SU-DHL-6 (cell line): ENCODE measurements at regions not wholly inside any gene's neighbourhood (a gene's known extent, or its start where the extent isn't known, plus 50 kb on each side); places are given as distances from the start of the nearest gene placed in this dataset.

Source experiments
- H2AFZ ChIP-seq: fragments of 200-600 bp; sonication (generic); 2 replicates; pipeline ENCODE4 v1.6.1; 2014; ENCODE audit warnings: low read depth, mild to moderate bottlenecking, moderate library complexity, mixed read lengths, antibody characterized with exemption, low read length; ENCODE audit not compliant: severe bottlenecking
- H3F3A ChIP-seq: fragments of 200-600 bp; shearing (Covaris generic); 2 replicates; pipeline ENCODE4 v1.6.0; 2016; ENCODE audit warnings: antibody characterized with exemption, mild to moderate bottlenecking; ENCODE audit not compliant: insufficient read depth
- H3K27ac ChIP-seq: fragments of 200-600 bp; sonication (generic); 2 replicates; pipeline ENCODE4 v1.5.1; 2016; ENCODE audit warnings: low read depth, mild to moderate bottlenecking, low read length, moderate library complexity, mixed read lengths
- H3K27me3 ChIP-seq: fragments of 200-600 bp; sonication (generic), shearing (Covaris generic); 2 replicates; pipeline ENCODE4 v1.6.0; 2014; ENCODE audit warnings: mild to moderate bottlenecking, low read length
- H3K36me3 ChIP-seq: fragments of 200-600 bp; sonication (generic); 2 replicates; pipeline ENCODE4 v1.6.1; 2014; ENCODE audit warnings: mild to moderate bottlenecking, low read length, mixed read lengths
- H3K4me2 ChIP-seq: fragments of 300-600, 200-600 bp; shearing (Covaris generic), sonication (generic); 2 replicates; pipeline ENCODE4 v1.6.0; 2014; ENCODE audit warnings: low read length, low read depth, mild to moderate bottlenecking; ENCODE audit not compliant: poor library complexity, severe bottlenecking
- H3K4me3 ChIP-seq: fragments of 200-600 bp; sonication (generic); 2 replicates; pipeline ENCODE4 v1.5.1; 2014; ENCODE audit warnings: antibody characterized with exemption, low read length, mild to moderate bottlenecking, mixed read lengths; ENCODE audit not compliant: insufficient read depth, poor library complexity, severe bottlenecking
- H3K79me2 ChIP-seq: fragments of 200-600 bp; sonication (generic); 2 replicates; pipeline ENCODE4 v1.6.1; 2014; ENCODE audit warnings: mild to moderate bottlenecking, low read length, moderate library complexity; ENCODE audit not compliant: insufficient read depth
- H3K9ac ChIP-seq: fragments of 200-600 bp; sonication (generic); 2 replicates; pipeline ENCODE4 v1.7.0; 2014; ENCODE audit warnings: mild to moderate bottlenecking, low read length
- H3K9me2 ChIP-seq: fragments of 200-600 bp; sonication (generic); replicated peaks from 2 replicates; pipeline ENCODE4 v1.6.1; 2014; ENCODE audit warnings: low read length; ENCODE audit not compliant: insufficient read depth
- H3K9me3 ChIP-seq: fragments of 200-600 bp; sonication (generic); 2 replicates; pipeline ENCODE4 v1.6.1; 2014; ENCODE audit warnings: low read length, mixed read lengths; ENCODE audit not compliant: insufficient read depth
- H4K20me1 ChIP-seq: fragments of 200-600 bp; sonication (generic); 2 replicates; pipeline ENCODE4 v1.6.1; 2014; ENCODE audit warnings: low read depth, mild to moderate bottlenecking, antibody characterized with exemption, low read length, moderate library complexity, mixed read lengths
- EZH2phosphoT487 ChIP-seq: fragments of 200-600 bp; sonication (generic), shearing (Covaris generic); conservative IDR thresholded peaks from 2 replicates; pipeline ENCODE4 v1.6.1; 2018; ENCODE audit warnings: mild to moderate bottlenecking, antibody characterized with exemption, low read length, moderate library complexity, mixed read lengths
- TF ChIP-seq, protein P1 (sequence below): fragments of 200-600 bp; sonication (generic); IDR thresholded peaks from one replicate; pipeline ENCODE4 v1.5.1; 2017; ENCODE audit warnings: antibody characterized with exemption, mild to moderate bottlenecking, low read length, moderate library complexity; ENCODE audit not compliant: insufficient read depth, poor library complexity, severe bottlenecking

DNA sequence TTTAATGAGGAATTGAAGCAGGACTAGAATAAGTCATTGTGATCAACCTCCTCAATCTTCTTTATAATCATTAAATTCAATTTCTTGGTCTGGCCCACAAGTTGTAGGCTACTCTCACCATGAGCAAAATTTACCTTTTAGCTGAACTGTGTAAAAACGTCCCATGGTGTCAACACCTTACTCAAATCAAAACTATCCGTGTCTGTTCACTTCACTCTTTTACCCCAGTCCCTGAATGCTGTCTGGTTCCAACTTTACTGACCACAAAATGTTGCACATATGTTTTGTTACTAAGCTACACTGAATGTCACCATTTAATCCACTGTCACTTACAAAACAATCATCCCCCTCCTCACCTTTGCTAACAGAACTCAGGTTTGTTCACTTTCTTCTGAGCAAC is 951.6 kb upstream of the SLC39A10 start:
- no peak overlapping the region for H3K4me2 ChIP-seq
- TF ChIP-seq, protein P1, sequence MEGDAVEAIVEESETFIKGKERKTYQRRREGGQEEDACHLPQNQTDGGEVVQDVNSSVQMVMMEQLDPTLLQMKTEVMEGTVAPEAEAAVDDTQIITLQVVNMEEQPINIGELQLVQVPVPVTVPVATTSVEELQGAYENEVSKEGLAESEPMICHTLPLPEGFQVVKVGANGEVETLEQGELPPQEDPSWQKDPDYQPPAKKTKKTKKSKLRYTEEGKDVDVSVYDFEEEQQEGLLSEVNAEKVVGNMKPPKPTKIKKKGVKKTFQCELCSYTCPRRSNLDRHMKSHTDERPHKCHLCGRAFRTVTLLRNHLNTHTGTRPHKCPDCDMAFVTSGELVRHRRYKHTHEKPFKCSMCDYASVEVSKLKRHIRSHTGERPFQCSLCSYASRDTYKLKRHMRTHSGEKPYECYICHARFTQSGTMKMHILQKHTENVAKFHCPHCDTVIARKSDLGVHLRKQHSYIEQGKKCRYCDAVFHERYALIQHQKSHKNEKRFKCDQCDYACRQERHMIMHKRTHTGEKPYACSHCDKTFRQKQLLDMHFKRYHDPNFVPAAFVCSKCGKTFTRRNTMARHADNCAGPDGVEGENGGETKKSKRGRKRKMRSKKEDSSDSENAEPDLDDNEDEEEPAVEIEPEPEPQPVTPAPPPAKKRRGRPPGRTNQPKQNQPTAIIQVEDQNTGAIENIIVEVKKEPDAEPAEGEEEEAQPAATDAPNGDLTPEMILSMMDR: no peak
- no peak for TF ChIP-seq EZH2phosphoT487
- H3K4me3 ChIP-seq: no peak overlapping the region

DNA sequence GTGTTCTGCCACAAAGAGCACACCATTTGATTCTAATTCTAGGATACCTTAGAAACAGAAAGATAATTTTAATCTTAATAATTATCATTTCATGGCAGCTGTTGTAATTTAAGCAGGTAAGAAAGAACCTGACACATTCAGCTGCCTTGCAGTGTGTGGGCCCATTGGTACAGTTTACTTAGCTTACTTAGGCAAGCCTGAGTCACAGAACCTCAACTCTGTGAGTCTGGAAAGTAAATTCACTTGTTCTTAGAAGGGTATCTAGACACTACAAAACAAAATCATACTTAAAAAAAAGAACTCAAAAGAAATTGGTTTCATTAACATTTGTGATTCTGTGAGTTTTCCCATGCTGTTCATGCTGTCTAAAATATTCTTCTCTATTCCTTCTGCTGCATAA is 956.3 kb upstream of the SLC39A10 start:
- Histone ChIP-seq H3K9me3 (0 out of 2 replicates have a peak, but pooled peaks cover under 1% of the 10 kb centered on the region), H3K27ac (no peak overlapping the region), H4K20me1 (no peaks in the 10 kb centered on the region), H3F3A (no peaks in the 10 kb centered on the region), H3K4me2 (no peak overlapping the region), H3K27me3 (no peaks in the 10 kb centered on the region), H3K9me2 (no peaks in the 10 kb centered on the region), H3K9ac (no peak overlapping the region), H3K36me3 (no peaks in the 10 kb centered on the region), H3K4me3 (no peak overlapping the region), H3K79me2 (no peaks in the 10 kb centered on the region), H2AFZ (no peak overlapping the region)
- TF ChIP-seq EZH2phosphoT487: no peak
- TF ChIP-seq, protein P1: no peak

More for the DNA sequence above, 951.6 kb upstream of the SLC39A10 start:
- Histone ChIP-seq H3K27ac (no peak overlapping the region), H3K79me2 (no peaks in the 10 kb centered on the region), H3F3A (no peaks in the 10 kb centered on the region), H2AFZ (no peak overlapping the region), H4K20me1 (no peaks in the 10 kb centered on the region), H3K9me2 (no peaks in the 10 kb centered on the region), H3K9ac (no peak overlapping the region), H3K36me3 (no peaks in the 10 kb centered on the region), H3K27me3 (no peaks in the 10 kb centered on the region), H3K9me3 (no peaks in the 10 kb centered on the region)

DNA sequence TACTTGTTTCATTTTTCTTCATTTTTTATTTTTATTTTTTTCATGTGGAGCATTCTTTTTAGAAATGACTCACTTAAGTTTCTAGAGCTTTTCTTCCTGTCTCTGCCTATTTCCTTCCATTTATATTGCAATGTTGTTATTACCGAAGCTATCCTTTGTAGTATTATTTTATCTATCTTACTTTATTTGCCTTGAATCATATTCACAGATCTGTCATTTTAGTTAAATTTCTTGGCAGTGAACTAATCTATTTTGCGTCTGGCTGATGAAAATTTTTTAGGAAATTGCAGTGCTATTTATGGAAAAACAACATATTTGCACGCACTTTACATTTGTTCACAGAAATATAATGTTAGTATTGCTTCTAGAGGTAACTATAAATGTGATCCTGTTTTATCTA is 956.9 kb upstream of the SLC39A10 start:
- TF ChIP-seq, protein P1: no peak
- no peak for TF ChIP-seq EZH2phosphoT487
- Histone ChIP-seq H2AFZ (no peak overlapping the region), H3K4me2 (no peak overlapping the region), H3K36me3 (no peaks in the 10 kb centered on the region), H3K27ac (no peak overlapping the region), H3K4me3 (no peak overlapping the region), H4K20me1 (no peaks in the 10 kb centered on the region), H3K9me2 (no peaks in the 10 kb centered on the region), H3K9ac (no peak overlapping the region), H3F3A (no peaks in the 10 kb centered on the region), H3K27me3 (no peaks in the 10 kb centered on the region), H3K79me2 (no peaks in the 10 kb centered on the region), H3K9me3 (0 out of 2 replicates have a peak, but pooled peaks cover 4% of the 10 kb centered on the region)
